ENCODE measurements at regions not wholly inside any gene's neighbourhood (a gene's known extent, or its start where the extent isn't known, plus 50 kb on each side); places are given as distances from the start of the nearest gene placed in this dataset.
A peak's percentile ranks its signal among the peaks of the same experiment; 100 is the strongest.

DNA sequence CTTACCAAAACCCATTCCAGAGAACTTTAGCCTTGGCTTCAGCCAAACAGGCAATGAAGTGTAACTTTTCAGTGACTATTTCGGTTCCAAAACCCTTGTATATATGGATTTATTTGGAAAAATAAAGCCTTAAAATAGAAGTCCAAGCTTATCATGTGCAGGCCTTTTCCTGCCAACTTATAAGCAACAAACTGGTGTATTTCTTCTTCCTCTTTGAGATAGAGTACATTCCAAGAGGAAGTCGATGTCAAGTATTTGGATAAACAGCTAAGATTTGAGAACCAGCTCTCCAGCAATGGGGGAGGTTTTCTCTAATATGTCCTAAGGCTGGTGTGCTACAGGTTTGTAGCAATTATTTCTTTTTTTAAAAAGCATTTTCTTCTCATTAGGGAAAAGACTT lies 407.8 kb downstream of the DUSP10 start:
- no peaks in the 10 kb centered on the region for H3K27me3 ChIP-seq
- TF ChIP-seq EP300 (IDR thresholded peaks at IDR 0.05) (no peak), POLR2AphosphoS5 (IDR thresholded peaks at IDR 0.05) (no peak), POLR2A (IDR thresholded peaks at IDR 0.05) (no peak)
- TF ChIP-seq, protein P1, sequence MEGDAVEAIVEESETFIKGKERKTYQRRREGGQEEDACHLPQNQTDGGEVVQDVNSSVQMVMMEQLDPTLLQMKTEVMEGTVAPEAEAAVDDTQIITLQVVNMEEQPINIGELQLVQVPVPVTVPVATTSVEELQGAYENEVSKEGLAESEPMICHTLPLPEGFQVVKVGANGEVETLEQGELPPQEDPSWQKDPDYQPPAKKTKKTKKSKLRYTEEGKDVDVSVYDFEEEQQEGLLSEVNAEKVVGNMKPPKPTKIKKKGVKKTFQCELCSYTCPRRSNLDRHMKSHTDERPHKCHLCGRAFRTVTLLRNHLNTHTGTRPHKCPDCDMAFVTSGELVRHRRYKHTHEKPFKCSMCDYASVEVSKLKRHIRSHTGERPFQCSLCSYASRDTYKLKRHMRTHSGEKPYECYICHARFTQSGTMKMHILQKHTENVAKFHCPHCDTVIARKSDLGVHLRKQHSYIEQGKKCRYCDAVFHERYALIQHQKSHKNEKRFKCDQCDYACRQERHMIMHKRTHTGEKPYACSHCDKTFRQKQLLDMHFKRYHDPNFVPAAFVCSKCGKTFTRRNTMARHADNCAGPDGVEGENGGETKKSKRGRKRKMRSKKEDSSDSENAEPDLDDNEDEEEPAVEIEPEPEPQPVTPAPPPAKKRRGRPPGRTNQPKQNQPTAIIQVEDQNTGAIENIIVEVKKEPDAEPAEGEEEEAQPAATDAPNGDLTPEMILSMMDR (IDR thresholded peaks at IDR 0.05), result no peak
- H3K4me3 ChIP-seq, result no peak overlapping the region
- ATAC-seq (ENCODE audit: low FRiP score in 2 of 2), result peak in 1 of 2 donors; percentile 66
- 2% methylated on average over 2 of the region's 2 CpGs for WGBS, 2 donors
- H3K9me3 ChIP-seq, result peaks cover 6 to 15% (median 8%) of the 10 kb centered on the region in 4 donors
- H3K36me3 ChIP-seq, result no peaks in the 10 kb centered on the region
- H3K27ac ChIP-seq, result peak overlapping the region; percentile 32 to 80 (median 67)
- DNase-seq, result no peak
- peaks cover 31 to 41% (median 36%) of the 10 kb centered on the region in 4 donors for H3K4me1 ChIP-seq

DNA sequence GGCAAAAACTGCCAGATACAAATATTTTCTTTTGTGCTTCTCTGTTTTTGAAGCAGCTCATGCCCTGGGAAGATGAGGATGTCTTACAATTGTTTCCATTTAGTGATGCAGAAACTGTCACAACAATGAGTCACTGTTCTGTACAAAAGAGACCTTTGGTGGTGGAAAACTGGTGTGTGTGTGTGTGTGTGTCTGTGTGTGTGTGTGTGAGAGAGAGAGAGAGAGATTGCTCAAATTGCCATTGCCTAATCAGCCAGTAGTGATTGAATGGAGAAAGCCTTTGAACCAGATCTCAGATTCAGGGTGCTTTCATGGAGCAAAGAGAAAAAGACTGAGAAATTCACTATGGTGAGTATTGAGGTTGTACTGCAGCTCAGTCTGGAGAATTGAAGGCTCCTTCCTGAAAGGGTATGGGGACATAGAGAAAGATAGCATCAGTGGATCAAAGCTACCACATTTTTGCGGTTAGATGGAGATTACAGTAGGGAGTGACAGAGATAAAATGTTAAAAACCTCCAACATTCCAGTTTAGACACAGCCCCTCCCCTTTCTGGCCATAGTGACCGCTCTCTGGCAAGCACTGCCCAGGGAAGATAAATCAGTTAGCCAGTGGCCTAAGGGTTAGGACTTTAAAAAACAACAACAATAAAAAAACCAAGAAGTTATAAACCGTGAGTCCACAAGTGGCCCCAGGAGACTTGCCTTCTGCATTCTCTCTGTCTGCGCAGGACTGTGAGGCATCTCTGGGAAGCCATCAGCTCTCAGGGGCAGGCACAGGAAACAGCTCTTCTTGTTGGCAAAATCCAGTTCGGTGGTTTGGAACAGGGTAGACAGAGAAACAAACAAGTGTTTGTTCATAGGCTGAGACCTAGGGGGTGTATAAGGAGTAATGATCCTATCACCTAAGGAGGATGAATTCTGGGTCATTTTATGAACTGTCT lies 406.5 kb downstream of the DUSP10 start:
- DNase-seq, result no peak
- WGBS, 2 donors, result 25 to 34% methylated on average over 5 of the region's 5 CpGs
- peaks cover 6 to 15% (median 8%) of the 10 kb centered on the region in 4 donors for H3K9me3 ChIP-seq
- no peaks in the 10 kb centered on the region for H3K27me3 ChIP-seq
- H3K36me3 ChIP-seq, result no peaks in the 10 kb centered on the region
- peaks cover 31 to 41% (median 36%) of the 10 kb centered on the region in 4 donors for H3K4me1 ChIP-seq
- TF ChIP-seq, protein P1 (IDR thresholded peaks at IDR 0.05), result no peak
- no peak for TF ChIP-seq POLR2A (IDR thresholded peaks at IDR 0.05)
- no peak for TF ChIP-seq POLR2AphosphoS5 (IDR thresholded peaks at IDR 0.05)
- TF ChIP-seq EP300 (IDR thresholded peaks at IDR 0.05), result no peak
- peak; percentile 53 to 78 for ATAC-seq (ENCODE audit: low FRiP score in 2 of 2)
- no peak overlapping the region for H3K4me3 ChIP-seq
- H3K27ac ChIP-seq, result peak overlapping the region; percentile 54 to 80 (median 72)

DNA sequence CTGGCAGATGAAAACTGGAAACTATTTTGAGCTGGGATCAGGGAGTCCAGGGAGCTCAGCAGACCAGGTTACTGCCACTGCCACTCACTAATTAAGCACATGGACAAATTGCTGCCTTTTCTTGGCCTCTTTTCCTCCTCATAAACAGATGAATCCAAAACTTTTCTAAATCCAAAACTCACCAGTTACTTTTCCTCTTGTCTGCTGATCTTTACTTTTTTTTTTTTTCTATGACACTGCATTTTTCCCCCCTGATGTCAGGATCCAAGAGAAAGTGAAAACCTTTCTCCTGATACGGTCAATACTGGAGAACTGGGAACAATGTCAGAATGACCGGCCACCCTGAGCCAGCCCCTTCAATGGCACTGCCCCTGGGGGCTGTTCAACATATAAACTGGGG lies 405.8 kb downstream of the DUSP10 start:
- ATAC-seq (ENCODE audit: low FRiP score in 2 of 2), result peak in 1 of 2 donors; percentile 54
- H3K27me3 ChIP-seq, result no peaks in the 10 kb centered on the region

DNA sequence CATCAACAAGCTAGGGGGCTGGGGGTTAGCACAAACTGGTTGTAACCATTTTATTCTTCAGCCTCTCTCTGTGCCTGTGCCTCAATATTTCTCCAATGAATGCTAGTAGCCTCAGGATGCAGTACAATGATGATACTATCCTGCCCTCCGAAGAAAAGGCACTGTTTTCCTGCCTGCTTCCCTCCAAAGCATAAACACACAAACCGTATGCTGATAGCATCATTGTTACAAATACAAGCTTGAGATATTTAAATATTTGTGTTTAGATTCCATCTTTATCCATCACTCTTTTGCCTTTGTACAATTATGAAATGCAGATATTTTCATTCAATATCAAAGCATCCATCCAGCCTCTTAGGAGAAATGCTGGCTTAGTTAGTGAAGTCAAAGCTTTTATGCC lies 404.8 kb downstream of the DUSP10 start:
- no peaks in the 10 kb centered on the region for H3K36me3 ChIP-seq
- H3K4me3 ChIP-seq, result no peak overlapping the region
- ATAC-seq (ENCODE audit: low FRiP score in 2 of 2), result no peak
- H3K27me3 ChIP-seq, result no peaks in the 10 kb centered on the region
- no peak for TF ChIP-seq POLR2AphosphoS5 (IDR thresholded peaks at IDR 0.05)
- peaks cover 0 to 2% (median 0%) of the 10 kb centered on the region in 4 donors for H3K9me3 ChIP-seq
- no peak for DNase-seq
- peak overlapping the region in 3 of 4 donors; percentile 70 to 80 (median 73) for H3K27ac ChIP-seq
- peaks cover 31 to 41% (median 36%) of the 10 kb centered on the region in 4 donors for H3K4me1 ChIP-seq
- WGBS, 2 donors, result 64 to 67% methylated on average over 2 of the region's 2 CpGs

More for the DNA sequence above, 405.8 kb downstream of the DUSP10 start:
- no peak overlapping the region for H3K4me3 ChIP-seq
- WGBS, 2 donors, result 54 to 68% methylated on average over 2 of the region's 2 CpGs
- no peak for DNase-seq
- H3K9me3 ChIP-seq, result peaks cover 5 to 12% (median 8%) of the 10 kb centered on the region in 4 donors
- no peak for TF ChIP-seq EP300 (IDR thresholded peaks at IDR 0.05)
- no peak for TF ChIP-seq POLR2AphosphoS5 (IDR thresholded peaks at IDR 0.05)
- TF ChIP-seq, protein P1 (IDR thresholded peaks at IDR 0.05), result no peak
- no peak for TF ChIP-seq POLR2A (IDR thresholded peaks at IDR 0.05)
- H3K27ac ChIP-seq, result peak overlapping the region; percentile 54 to 80 (median 72)
- H3K36me3 ChIP-seq, result no peaks in the 10 kb centered on the region
- peaks cover 31 to 41% (median 36%) of the 10 kb centered on the region in 4 donors for H3K4me1 ChIP-seq

DNA sequence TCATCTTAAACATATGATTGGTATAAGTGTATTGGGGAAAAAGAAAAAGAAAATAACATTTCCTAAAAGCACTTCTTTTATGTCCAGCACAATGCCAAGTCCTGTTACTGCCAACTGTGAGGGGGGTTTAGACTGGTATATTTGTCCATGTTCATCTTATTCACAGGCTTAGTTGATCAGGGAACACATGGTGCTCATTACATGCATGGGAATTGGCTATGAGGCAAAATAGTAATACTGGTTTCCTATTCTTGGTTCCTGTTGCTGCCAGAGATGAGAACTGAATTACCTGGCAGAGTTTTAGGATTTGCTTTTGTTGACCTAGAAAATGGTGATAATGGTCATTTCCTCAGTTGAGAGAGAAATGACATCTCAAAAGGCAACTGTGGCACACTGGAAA lies 398.8 kb downstream of the DUSP10 start:
- Histone ChIP-seq H3K9me3 (no peaks in the 10 kb centered on the region), H3K4me1 (no peaks in the 10 kb centered on the region), H3K4me3 (no peak overlapping the region), H3K27ac (no peak overlapping the region), H3K36me3 (no peaks in the 10 kb centered on the region), H3K27me3 (no peaks in the 10 kb centered on the region)
- no peak for DNase-seq
- no peak for ATAC-seq (ENCODE audit: low FRiP score in 2 of 2)
- TF ChIP-seq EP300 (IDR thresholded peaks at IDR 0.05) (no peak), POLR2AphosphoS5 (IDR thresholded peaks at IDR 0.05) (no peak), POLR2A (IDR thresholded peaks at IDR 0.05) (no peak)
- TF ChIP-seq, protein P1 (IDR thresholded peaks at IDR 0.05), result no peak

All from upper lobe of left lung (tissue), 6 donors.